NCI-H82 treated with DMSO at 0.1 percent for 48 hours (cell line): ENCODE measurements at regions not wholly inside any gene's neighbourhood (a gene's known extent, or its start where the extent isn't known, plus 50 kb on each side); places are given as distances from the start of the nearest gene placed in this dataset.

ENCODE experiments used
- DNase-seq: peaks from one replicate; lab custom pipeline; 2025; ENCODE audit not compliant: unreplicated experiment; lab: John Stamatoyannopoulos, UW

DNA sequence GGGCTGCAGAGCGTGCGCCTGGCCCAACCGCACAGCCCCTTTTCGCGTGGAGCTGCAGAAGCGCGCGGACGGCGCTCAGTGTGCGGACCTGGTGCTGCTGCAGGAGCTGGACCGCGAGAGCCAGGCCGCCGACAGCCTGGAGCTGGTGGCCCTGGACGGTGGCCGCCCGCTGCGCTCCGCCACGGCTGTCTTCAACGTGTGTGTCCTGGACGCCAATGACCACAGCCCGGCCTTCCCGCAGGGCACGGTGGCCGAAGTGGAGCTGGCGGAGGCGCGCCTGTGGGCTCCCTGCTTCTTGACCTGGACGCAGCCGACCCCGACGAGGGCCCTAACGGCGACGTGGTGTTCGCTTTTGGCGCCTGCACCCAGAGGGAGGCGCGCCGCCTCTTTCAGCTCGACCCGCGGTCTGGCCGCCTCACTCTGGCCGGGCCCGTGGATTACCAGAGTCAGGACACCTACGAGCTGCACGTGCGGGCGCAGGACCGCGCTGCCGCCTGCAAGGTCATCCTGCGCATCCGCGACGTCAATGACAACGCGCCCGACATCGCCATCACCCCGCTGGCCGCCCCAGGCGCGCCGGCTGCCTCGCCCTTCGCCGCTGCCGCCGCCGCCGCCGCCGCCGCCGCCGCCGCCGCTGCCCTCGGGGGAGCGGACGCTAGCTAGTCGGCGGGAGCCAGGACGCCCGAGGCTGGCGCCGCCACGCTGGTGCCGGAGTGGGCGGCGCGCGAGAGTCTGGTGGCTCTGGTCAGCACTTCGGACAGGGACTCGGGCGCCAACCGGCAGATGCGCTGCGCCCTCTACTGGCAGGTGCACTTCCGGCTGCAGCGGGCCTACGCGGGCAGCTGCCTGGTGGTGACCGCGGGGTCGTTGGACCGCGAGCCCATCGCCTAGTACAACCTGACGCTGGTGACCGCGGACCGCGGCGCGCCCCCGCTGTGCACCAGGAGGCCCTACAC is 172.2 kb downstream of the OLFM4 start:
- peak; percentile 8 for DNase-seq

DNA sequence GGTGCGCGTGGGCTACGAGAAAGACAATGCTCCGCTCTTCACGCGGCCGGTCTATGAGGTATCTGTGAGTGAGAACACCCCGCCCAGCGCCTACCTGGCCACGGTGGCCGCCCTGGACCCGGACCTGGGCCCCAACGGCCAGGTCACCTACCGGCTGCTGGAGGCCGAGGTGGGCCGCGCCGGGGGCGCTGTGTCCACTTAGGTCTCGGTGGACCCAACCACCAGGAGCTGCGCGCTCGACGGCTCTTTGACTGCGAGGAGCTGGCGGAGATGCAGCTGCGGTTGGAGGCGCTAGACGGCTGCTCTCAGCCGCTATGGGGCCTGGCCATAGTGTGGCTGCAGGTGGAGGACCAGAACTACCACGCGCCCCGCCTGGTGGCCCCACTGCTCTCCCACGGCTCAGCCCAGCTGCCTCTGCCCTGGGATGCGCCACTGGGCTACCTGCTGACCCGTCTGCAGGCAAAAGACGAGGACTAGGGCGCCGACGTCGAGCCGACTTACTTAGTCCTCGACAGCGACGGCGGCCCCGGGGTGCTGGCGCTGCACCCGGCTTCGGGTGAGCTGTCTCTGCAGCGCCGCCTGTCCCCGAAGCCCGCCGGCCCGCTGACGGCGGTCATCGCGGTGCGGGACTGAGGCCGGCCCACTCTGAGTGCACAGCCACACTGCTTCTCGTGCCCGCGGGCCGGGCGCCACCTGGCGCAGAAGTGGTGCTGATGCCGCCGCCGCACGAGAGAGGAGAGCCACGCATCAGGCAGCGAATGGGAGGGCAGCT is 173.0 kb downstream of the OLFM4 start:
- no peak for DNase-seq

DNA sequence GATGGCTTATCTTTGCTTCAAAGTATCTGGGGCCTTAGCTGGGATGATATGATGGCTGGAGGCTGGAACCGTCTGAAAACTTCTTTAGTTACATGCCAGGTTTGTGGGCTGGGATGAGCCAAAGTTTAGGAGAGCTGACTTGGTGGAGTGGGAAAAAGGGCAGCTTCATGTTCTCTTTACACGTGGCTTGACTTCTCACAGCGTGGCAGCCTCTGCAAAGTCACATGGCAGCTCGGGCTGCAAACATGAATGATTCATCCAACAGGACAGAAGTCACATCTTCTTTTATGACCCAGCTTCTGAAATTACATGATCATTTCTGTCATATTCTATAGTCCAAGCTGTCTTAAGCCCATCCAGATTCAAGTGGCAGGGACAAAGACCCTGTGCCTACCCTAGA is 176.0 kb downstream of the OLFM4 start:
- DNase-seq = no peak

DNA sequence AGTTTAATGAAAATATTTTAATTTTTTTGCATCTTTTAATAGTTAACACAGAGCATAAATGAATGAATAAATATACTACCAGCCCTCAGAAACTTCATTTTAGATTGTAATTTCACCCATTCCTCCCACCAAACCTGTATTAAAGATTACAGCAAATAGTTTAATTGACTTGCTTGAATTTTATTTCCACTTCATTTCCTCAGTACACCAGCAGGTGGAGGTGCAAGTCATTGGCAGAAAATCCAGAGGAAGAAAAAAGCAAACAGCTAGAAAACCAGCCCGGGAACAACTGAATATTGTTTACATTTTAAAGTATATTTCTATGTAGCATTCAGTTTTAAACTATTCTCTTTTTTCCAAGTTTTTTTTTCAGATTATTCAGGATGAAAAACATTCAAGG is 177.8 kb downstream of the OLFM4 start:
- DNase-seq = no peak

DNA sequence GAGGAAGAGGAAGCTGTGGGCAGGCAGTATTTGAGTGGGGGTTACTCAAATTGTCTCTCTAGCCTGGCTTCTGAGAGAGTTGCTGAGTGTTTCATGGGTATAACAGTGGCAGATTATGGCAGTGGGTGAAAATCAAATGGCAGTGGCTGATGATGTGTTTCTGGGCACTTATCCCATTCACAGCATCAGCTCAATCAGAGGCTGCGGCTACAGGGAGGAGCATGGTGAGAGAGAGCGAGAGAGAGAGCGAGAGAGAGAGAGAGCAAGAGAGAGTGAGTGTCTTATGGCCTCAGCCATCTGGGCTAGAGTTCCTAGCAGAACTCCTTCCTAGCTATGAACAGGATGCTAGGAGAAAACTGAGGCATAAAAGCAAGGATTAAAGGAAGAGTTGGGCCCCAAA is 178.9 kb downstream of the OLFM4 start:
- DNase-seq = no peak

DNA sequence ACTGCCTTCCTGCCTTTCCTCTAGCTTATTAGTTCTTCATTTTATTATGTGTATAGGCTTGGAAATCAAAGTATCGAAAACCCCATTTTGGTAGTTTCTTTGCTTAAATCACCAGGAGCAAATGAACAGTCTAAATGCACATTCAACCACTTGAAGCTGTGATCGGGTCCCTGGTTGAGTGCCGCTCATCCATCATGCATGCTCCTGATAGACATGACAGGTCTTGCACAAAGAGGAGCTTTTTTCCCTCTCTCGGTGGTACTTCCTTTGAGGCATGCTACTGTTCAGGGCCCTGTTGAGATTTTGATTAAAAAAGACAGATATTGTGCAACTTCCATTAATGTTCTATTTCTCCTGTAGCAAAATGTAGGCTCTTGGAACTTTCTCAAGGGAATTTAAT is 185.8 kb downstream of the OLFM4 start:
- no peak for DNase-seq

DNA sequence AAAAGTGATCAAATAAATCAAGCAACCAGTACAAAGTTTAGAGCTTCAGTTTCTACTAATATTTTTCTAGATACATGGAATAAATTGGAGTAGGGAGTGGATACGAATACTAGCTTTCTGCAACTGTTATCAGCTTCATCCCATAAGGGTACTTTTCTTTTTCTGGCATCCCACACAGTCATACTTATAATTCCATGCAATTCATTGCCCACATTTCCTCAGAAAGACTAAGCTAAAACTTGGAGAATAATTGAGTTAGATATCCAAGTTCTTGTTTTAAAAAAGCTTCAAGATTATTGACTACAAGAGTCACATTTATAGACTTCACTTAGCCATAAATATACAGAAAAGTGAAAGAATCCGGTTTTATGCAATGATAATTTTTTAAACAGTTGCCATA is 186.9 kb downstream of the OLFM4 start:
- DNase-seq = no peak

DNA sequence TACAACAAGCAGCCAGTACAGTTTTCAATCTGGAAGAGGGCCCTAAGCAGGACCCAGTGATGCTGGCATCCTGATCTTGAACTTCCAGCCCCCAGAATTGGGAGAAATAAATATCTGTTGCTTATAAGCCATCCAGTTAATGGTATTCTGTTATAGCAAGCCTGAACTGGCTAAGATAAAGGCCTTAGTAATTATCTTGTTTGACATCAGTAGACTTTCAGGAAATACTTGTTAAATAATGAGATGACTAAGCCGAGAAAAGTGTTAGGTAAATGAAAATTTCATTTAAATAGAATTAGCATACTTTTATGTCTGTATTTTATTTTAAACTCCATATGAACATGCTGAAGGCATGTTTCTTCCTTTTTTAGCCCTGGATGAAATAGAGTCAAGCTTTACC is 188.2 kb downstream of the OLFM4 start:
- no peak for DNase-seq

DNA sequence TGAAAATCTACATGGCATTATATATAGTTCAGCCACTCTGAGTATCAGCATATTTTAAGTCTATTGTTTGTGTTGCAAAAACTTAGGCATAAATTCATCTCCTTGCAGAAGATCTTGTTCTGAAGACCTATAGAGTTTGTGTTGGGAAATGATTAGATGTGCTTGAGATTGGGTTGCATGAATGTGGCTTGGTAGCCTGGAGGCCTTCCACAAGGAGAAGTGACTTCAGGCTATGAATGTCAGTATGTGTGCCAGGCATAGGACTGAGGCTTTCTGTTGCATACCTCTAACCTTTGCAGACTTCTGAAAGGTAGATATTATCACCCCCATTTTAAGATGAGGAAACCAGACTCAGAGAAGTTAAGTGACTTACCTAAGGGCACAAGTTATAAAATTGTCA is 188.6 kb downstream of the OLFM4 start:
- DNase-seq = no peak

DNA sequence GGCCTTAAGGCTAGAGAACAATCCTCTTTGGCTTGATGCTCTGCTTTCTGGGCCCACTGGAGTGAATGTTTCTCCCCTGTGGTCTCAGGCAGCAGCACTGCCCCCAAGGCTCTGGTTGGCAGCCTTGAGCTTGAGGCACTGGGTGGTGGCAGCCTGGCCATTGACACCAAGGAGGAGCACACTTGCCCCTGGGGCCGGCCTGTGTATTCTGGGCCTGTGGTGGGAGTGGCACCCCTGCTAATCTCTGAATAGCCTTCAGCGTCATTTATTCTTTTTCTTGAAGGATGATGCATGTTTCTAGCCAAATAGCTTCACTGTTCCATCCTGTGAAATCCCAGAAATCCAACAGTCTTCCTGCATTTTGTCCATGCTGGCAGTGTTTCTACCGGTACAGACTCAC is 191.4 kb downstream of the OLFM4 start:
- DNase-seq = no peak

DNA sequence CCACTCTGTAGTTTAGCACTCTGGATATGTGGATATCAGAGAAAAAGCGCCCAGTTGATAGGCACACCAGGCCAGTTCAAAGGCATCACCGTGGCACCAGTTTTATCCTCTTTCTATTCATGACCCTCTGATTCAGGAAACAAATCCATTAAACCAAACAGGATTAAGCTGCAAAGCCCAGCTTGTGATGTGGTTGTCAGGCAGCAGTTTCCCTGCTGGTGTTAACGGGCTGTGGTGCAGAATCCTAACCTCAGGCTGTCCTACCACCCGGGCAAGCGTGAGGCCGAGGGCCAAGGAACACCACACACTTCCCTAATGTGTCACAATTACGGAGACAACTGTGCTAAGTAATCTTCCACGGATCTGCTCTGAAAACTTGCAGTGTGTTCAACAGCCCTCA is 209.1 kb downstream of the OLFM4 start:
- peak; percentile 87 for DNase-seq

DNA sequence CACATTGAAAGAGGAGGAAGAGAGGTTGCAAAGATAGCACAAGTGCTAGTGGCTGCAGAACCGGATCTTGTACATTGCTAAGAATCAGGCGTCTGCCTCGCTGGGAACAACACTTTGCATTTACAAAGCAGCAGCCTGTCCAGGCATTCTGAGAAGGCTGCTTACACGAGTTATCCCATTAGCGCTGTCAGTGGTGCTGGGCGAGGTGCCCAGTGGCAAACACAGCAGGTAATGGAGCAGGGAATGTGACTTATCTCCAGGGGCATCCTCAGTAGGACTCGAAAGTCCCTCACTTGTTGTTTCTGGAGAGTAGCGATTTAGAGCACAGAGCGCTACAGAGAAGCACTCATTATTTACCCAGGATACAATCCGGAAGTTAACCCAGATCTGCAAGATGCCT is 209.6 kb downstream of the OLFM4 start:
- DNase-seq = peak; percentile 34

DNA sequence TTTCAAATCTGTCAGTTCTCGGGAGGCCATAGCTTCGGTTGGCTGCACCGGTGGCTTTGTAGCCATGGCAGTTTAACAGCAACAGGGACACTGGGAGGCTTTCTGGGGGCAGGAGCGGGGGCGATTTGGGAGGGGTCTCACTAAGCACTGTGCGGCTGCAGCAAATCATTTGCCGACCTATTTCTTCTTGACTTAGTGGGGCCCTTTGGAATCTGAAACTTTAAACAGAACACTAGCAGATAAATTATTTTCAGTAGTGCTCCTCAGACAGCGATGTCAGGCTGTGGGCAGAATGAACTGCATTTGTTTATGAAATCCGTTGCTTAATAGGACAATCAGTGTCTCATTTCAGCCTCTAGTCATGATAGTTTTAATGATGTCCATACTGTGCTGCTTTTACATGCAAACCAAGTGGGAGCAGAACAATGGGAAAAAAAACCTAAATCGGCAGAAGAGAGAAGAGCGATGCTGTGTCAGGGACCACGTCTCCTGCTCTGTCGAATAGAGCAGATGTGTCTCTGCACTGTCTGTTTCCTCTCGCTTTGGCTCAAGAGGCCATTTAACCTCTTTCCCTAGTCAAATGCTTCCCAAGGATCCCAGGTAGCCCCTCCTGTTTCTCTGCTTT is 211.9 kb downstream of the OLFM4 start:
- DNase-seq = no peak

DNA sequence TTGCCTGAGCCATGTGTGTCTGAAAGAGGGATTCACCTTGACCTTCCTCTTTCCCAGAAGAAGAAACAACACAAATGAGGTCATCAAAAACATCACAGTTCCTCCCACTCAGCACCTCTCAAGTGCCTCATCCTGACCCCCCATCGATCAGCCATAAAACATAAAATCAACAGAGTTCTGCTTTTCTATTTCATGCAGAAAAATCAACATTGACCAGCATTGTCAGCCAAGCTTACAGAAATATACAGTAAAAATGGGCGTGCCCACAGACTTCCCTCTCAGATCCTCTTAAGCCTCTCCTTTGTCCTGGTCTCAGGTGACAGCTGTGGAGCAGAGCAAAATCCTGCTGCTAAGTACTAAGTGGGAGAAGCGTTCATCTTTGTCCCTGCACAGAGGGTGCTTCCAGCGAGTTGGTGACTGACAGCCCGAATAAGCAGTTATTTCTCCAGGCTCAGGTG is 213.3 kb downstream of the OLFM4 start:
- DNase-seq = peak; percentile 90

DNA sequence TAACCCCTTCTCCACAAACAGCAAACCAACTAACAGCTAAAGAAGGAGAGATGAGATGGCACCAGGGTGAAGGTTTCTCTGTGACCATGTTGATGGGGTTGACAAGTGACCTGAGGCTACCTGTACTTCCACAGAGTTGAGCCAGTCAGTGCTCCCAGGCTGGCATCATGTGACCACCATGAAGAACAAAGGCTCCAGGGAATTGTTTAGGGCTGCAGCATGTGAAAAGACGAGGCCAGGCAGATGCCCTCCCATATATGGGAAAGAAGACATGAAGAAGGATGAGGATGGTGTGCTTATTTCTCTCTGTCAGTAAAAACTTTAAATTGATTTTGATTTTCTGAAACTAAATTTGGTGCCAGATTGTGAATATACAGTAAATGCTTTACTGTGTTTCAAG is 220.6 kb downstream of the OLFM4 start:
- no peak for DNase-seq

DNA sequence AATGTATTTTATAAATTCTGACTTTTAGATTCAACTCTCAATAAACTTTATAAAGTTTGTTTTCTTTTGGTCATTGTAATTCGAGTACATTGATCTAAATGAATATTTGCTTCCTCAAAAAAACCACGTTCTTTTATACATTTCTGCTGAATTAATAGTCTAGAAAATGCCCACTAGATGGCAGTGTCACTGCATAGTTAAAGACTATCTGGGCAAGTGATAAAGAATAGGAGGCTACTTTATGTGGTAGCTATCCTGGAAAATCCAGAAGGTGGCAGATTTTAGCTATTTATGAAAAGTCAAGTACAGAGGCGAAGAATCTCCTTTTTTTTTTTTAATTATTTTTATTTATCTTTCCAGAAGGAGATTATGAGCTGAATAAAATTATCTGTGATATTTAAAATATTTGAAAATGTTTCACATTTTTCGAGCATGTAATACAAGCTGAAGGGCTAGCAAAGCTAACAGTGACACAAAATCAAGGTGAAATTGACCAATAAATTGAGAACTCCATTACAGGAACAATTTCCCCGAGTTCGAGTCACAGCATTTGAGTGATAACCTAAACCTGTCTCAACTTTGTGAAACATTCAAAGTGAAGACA is 221.8 kb downstream of the OLFM4 start:
- DNase-seq = peak; percentile 89

DNA sequence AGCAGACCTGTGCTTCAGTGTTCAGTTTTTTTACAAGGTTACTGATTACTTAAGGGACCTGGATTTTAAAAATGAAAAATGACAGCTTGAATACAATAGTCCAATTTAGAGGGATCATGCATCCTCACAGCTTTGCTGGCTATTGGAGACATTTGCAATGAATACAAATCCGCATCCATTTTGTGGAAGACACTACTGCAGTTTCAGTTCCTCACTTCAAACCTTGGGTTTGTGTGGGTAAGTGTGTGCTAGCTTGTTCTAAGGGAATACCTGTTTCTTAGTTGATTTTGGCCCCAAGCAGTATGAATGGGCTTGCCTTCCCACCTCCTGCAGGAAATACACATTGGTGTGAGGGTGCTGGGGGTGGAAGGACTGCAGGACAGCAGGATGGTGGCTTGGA is 222.4 kb downstream of the OLFM4 start:
- no peak for DNase-seq

DNA sequence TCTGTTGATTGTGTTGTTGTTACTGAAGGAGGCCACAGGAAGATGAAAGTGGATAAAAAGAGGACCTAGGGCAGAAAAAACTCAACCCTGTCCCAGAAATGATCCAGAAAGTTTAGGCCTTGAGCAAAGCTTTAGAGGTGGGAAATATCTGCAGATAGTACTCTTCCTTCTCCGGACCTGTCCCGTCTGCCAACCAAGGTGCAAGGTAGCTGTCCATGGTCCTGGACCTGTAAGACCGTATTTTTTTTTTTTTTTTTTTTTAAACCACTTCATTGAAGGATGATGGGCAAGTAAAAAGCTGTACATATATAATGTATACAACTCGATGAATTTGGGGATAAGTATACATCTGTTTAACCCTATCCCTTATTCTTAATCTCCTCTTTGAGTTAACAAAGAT is 225.9 kb downstream of the OLFM4 start:
- no peak for DNase-seq

DNA sequence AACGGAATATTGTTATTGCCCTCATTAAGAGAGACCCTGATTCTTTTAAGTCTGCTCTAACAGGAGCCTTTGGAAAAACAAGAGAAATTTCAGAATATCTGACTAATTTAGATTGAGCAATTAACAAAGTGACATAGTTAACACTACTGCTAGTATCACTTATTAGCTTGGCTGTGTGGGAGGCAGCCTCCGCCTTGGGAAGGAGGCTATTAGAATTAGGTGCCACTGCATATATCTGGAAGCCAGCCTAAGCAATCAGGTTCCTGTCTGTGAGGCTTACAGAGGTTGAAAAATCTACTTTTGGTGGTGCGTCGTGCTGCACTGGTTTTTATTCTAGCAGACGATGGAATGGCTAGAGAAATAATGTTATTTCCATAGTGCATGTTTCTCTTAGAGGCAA is 227.2 kb downstream of the OLFM4 start:
- no peak for DNase-seq

DNA sequence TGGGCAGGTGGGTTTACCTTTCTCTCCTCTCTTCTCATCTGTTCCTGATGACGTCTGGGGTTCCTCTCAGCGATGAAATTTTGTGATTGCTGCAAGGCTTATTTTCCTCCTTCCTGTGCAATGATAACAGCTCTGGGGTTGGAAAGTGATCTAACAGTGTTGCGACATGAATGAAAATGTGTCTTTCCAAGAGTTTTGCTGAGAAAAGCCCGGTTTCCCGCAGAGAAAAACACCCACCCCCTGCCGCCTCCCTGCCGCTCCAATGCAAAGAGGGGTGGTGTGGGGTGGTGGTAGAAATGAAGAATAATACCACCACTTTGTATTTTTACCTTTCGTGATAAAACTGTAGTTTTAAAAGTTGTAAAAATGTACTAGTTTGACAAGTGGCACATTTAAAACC is 232.0 kb downstream of the OLFM4 start:
- no peak for DNase-seq

DNA sequence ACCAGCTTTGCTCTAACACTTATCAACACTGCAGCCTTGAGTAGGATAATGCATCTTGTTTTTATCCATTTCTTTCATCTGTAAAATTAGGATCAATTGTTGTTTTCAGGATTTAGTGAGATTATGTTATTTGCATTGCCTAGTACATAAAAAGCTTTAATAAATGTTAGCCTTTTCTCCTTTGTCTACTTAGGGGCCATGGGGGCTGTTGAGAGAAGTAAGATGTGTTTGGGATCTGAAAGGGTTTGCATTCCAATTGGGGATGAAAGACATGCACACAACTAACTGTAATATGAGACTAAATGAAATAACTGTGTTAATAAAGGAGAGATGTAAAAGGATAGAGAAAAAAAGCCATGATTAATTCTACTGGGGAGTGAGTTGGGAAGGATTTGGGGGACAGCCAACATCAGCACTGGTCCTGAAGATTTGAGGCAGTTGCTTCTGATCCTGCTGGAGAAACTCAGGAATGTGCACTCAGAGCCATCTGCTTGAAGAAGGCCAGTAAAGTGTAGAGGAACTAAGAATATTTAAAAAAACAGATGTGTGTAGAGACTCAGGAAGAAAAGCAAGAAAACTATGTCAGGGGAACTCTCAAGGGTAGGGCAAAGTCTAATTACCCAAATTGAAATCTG is 236.3 kb downstream of the OLFM4 start:
- no peak for DNase-seq
